Progenitor cell of endocrine pancreas (in vitro differentiated cells): ENCODE measurements at regions not wholly inside any gene's neighbourhood (a gene's known extent, or its start where the extent isn't known, plus 50 kb on each side); places are given as distances from the start of the nearest gene placed in this dataset.

Experiments used
- DNase-seq: peaks from one replicate; pipeline ENCODE4 v3.0.0; 2021; ENCODE audit warnings: low spot score; ENCODE audit not compliant: unreplicated experiment
- H3K27ac Mint-ChIP-seq: 2 replicates; pipeline ENCODE4 v1.8.0; 2021; ENCODE audit warnings: mild to moderate bottlenecking, moderate library complexity, mixed read lengths
- H3K27me3 Mint-ChIP-seq: 2 replicates; pipeline ENCODE4 v1.8.0; 2021; ENCODE audit warnings: mixed read lengths
- H3K36me3 Mint-ChIP-seq: 2 replicates; pipeline ENCODE4 v1.8.0; 2022; ENCODE audit warnings: mixed read lengths; ENCODE audit not compliant: insufficient read depth
- H3K4me1 Mint-ChIP-seq: 2 replicates; pipeline ENCODE4 v1.8.0; 2021; ENCODE audit warnings: low read depth, mixed read lengths
- H3K4me3 Mint-ChIP-seq: 2 replicates; pipeline ENCODE4 v1.8.0; 2021; ENCODE audit warnings: low read depth, mild to moderate bottlenecking, moderate library complexity, mixed read lengths
- H3K9me3 Mint-ChIP-seq: 2 replicates; pipeline ENCODE4 v1.8.0; 2021; ENCODE audit warnings: low read depth, mixed read lengths
- TF ChIP-seq, protein P1 (sequence below): fragments of 200-600 bp; sonication (generic); IDR thresholded peaks from one replicate; pipeline ENCODE4 v1.5.0; 2021; ENCODE audit warnings: antibody characterized with exemption, mild to moderate bottlenecking; ENCODE audit not compliant: unreplicated experiment

- H3K4me3 Mint-ChIP-seq: no peak overlapping the region
Observed at GRCh38 chr9:73761905-73762304, 610.2 kb downstream of the ANXA1 start.

DNA sequence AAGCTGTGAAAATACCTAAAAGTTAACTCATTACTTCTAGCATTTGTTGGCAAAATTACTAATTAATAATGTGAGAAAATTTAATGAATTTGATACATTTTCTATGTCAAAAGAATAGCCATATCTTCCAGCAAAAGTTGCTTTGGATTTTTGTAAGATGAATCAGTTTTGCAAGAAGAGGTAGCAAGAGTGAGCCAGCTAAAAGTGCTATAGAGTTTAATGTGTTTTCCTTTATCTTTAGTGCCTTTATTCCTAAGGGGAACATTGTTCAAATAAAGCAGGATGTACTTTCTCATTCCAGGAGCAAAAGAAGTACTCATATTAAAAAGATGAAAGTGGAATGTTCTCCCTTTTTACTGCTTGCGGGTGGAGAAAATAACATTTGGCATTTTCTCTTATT is 622.2 kb downstream of the ANXA1 start:
- no peak overlapping the region for H3K27ac Mint-ChIP-seq
- DNase-seq: no peak
- TF ChIP-seq, protein P1, sequence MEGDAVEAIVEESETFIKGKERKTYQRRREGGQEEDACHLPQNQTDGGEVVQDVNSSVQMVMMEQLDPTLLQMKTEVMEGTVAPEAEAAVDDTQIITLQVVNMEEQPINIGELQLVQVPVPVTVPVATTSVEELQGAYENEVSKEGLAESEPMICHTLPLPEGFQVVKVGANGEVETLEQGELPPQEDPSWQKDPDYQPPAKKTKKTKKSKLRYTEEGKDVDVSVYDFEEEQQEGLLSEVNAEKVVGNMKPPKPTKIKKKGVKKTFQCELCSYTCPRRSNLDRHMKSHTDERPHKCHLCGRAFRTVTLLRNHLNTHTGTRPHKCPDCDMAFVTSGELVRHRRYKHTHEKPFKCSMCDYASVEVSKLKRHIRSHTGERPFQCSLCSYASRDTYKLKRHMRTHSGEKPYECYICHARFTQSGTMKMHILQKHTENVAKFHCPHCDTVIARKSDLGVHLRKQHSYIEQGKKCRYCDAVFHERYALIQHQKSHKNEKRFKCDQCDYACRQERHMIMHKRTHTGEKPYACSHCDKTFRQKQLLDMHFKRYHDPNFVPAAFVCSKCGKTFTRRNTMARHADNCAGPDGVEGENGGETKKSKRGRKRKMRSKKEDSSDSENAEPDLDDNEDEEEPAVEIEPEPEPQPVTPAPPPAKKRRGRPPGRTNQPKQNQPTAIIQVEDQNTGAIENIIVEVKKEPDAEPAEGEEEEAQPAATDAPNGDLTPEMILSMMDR: no peak
- peaks cover 2% of the 10 kb centered on the region for H3K4me1 Mint-ChIP-seq
- H3K27me3 Mint-ChIP-seq: no peaks in the 10 kb centered on the region
- no peak overlapping the region for H3K4me3 Mint-ChIP-seq
- H3K9me3 Mint-ChIP-seq: no peaks in the 10 kb centered on the region
- no peaks in the 10 kb centered on the region for H3K36me3 Mint-ChIP-seq

More at GRCh38 chr9:73761905-73762304, 610.2 kb downstream of the ANXA1 start:
- TF ChIP-seq, protein P1: no peak
- no peak overlapping the region for H3K27ac Mint-ChIP-seq
- DNase-seq: no peak
- peaks cover 3% of the 10 kb centered on the region for H3K9me3 Mint-ChIP-seq
- no peaks in the 10 kb centered on the region for H3K27me3 Mint-ChIP-seq
- H3K36me3 Mint-ChIP-seq: no peaks in the 10 kb centered on the region
- H3K4me1 Mint-ChIP-seq: no peaks in the 10 kb centered on the region

- no peak for DNase-seq
- Mint-ChIP-seq H3K27me3 (peaks cover 2% of the 10 kb centered on the region), H3K4me3 (no peak overlapping the region), H3K36me3 (no peaks in the 10 kb centered on the region), H3K27ac (no peak overlapping the region), H3K9me3 (no peaks in the 10 kb centered on the region), H3K4me1 (peaks cover 2% of the 10 kb centered on the region)
- TF ChIP-seq, protein P1: no peak
Observed at GRCh38 chr9:73775757-73776156, 624.1 kb downstream of the ANXA1 start.

GRCh38 chr9:73780916-73781315 is 629.3 kb downstream of the ANXA1 start:
- Mint-ChIP-seq H3K36me3 (no peaks in the 10 kb centered on the region), H3K27ac (no peak overlapping the region), H3K27me3 (peaks cover 2% of the 10 kb centered on the region), H3K4me1 (no peaks in the 10 kb centered on the region), H3K4me3 (no peak overlapping the region), H3K9me3 (peaks cover 5% of the 10 kb centered on the region)
- DNase-seq: no peak
- TF ChIP-seq, protein P1: no peak

DNA sequence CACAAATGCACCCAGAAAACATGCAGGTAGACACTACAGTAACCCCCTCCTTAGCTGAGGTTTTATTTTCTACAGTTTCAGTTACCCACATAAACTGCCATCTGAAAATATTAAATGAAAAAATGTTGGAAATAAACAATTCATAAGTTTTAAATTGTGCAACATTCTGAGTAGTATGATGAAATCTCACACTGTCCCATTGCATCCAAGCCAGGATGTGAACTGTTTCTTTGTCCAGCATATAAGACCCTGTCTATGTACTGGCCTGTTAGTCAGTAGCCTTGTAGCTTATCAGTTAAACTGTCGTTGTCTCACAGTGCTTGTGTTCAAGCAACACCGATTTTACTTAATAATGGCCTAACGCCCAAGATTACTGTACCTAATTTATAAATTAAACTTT is 630.5 kb downstream of the ANXA1 start:
- H3K9me3 Mint-ChIP-seq: peaks cover 11% of the 10 kb centered on the region
- no peak for DNase-seq
- no peak overlapping the region for H3K4me3 Mint-ChIP-seq
- no peak overlapping the region for H3K27ac Mint-ChIP-seq
- TF ChIP-seq, protein P1: no peak
- no peaks in the 10 kb centered on the region for H3K4me1 Mint-ChIP-seq
- H3K36me3 Mint-ChIP-seq: no peaks in the 10 kb centered on the region
- H3K27me3 Mint-ChIP-seq: peaks cover 2% of the 10 kb centered on the region

DNA sequence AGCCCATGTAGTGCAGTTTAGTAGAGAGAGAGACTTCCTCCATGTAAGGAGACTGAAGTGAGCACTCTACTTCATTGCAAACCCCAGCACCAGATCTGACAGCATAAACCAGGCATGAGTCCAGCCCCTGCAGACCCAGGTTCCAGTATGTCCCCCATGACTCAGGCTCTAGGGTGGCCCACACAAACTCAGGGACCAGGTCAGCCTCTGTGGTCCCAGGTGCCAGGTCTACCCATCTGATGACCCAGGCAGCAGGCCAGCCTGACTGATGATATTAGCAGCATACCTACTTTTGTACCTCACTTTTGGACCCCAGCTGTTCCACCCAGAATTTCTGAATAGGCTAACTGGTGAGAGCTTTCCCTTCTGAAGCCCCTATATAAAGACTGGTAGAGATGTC is 647.8 kb downstream of the ANXA1 start:
- Mint-ChIP-seq H3K36me3 (no peaks in the 10 kb centered on the region), H3K4me1 (no peaks in the 10 kb centered on the region), H3K9me3 (no peaks in the 10 kb centered on the region), H3K27ac (no peak overlapping the region), H3K27me3 (no peaks in the 10 kb centered on the region), H3K4me3 (no peak overlapping the region)
- TF ChIP-seq, protein P1: no peak
- no peak for DNase-seq
